OCI-LY3 (cell line): ENCODE measurements at regions not wholly inside any gene's neighbourhood (a gene's known extent, or its start where the extent isn't known, plus 50 kb on each side); places are given as distances from the start of the nearest gene placed in this dataset.

Experiments used
- H2AFZ ChIP-seq: fragments of 200-600, 300-600 bp; shearing (Covaris generic); 2 replicates; pipeline ENCODE4 v1.6.0; 2014; ENCODE audit warnings: antibody characterized with exemption, low read depth, low read length
- H3K27ac ChIP-seq: fragments of 200-600, 300-600 bp; sonication (generic); 2 replicates; pipeline ENCODE4 v1.5.1; 2014; ENCODE audit warnings: mild to moderate bottlenecking, low read length, moderate library complexity, mixed read lengths
- H3K27me3 ChIP-seq: fragments of 200-600, 300-600 bp; sonication (generic); 2 replicates; pipeline ENCODE4 v1.6.1; 2014; ENCODE audit warnings: low read depth, low read length, mixed read lengths
- H3K36me3 ChIP-seq: fragments of 200-600, 300-600 bp; sonication (generic); replicated peaks from 2 replicates; pipeline ENCODE3; 2014; ENCODE audit warnings: low read depth, low read length, mixed read lengths
- H3K4me1 ChIP-seq: fragments of 300-600, 200-600 bp; sonication (generic); 2 replicates; pipeline ENCODE4 v1.6.1; 2014; ENCODE audit warnings: low read length, mixed read lengths
- H3K4me2 ChIP-seq: fragments of 200-600, 300-600 bp; sonication (generic); 2 replicates; pipeline ENCODE4 v1.6.1; 2014; ENCODE audit warnings: low read length, mixed read lengths
- H3K4me3 ChIP-seq: fragments of 300-600, 200-600 bp; sonication (generic); 2 replicates; pipeline ENCODE4 v1.5.1; 2014; ENCODE audit warnings: antibody characterized with exemption, mild to moderate bottlenecking, low read length, moderate library complexity
- H3K79me2 ChIP-seq: fragments of 300-600, 200-600 bp; shearing (Covaris generic); 2 replicates; pipeline ENCODE4 v1.6.1; 2014; ENCODE audit warnings: mild to moderate bottlenecking, low read length, mixed read lengths
- H3K9ac ChIP-seq: fragments of 300-600, 200-600 bp; shearing (Covaris generic); 2 replicates; pipeline ENCODE4 v1.6.0; 2014; ENCODE audit warnings: mild to moderate bottlenecking, low read length, moderate library complexity
- H3K9me3 ChIP-seq: fragments of 200-600, 300-600 bp; shearing (Covaris generic); 2 replicates; pipeline ENCODE4 v1.6.1; 2014; ENCODE audit warnings: low read length, mixed read lengths; ENCODE audit not compliant: insufficient read depth
- H4K20me1 ChIP-seq: fragments of 200-600, 300-600 bp; sonication (generic); 2 replicates; pipeline ENCODE4 v1.6.1; 2016; ENCODE audit warnings: low read length, mixed read lengths; ENCODE audit not compliant: insufficient read depth
- EZH2phosphoT487 ChIP-seq: fragments of 200-600 bp; shearing (Covaris generic); IDR thresholded peaks from 2 replicates; pipeline ENCODE4 v1.6.1; 2018; ENCODE audit warnings: antibody characterized with exemption, mixed run types, low read depth
- TF ChIP-seq, protein P1 (sequence below): fragments of 200-600, 300-600 bp; sonication (generic); IDR thresholded peaks from 2 replicates; pipeline ENCODE4 v1.5.1; 2014; ENCODE audit warnings: antibody characterized with exemption, low read length, low read depth

DNA sequence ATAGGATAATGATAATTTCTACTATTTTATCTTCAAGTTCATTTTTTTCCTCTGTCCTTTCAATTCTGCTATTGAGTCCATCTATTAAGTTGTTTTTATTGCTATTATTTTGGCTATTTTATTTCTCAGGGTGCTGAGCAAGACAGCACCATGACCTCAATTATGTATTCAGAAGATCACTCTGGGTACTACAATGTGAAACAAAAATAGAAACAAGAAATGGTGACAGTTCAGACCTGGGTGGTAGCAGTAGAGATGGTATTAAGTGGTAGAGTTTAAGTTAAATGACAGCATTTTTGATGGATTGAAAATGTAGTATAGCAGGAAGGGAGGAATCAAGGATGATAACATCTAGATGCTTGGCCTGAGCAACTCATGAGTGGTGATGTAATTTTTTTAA, 655.3 kb upstream of the PLXNA2 start:
- no peak overlapping the region for H3K4me3 ChIP-seq
- H3K36me3 ChIP-seq = no peaks in the 10 kb centered on the region

GRCh38 chr1:208903251-208903905, 659.2 kb upstream of the PLXNA2 start:
- TF ChIP-seq, protein P1, sequence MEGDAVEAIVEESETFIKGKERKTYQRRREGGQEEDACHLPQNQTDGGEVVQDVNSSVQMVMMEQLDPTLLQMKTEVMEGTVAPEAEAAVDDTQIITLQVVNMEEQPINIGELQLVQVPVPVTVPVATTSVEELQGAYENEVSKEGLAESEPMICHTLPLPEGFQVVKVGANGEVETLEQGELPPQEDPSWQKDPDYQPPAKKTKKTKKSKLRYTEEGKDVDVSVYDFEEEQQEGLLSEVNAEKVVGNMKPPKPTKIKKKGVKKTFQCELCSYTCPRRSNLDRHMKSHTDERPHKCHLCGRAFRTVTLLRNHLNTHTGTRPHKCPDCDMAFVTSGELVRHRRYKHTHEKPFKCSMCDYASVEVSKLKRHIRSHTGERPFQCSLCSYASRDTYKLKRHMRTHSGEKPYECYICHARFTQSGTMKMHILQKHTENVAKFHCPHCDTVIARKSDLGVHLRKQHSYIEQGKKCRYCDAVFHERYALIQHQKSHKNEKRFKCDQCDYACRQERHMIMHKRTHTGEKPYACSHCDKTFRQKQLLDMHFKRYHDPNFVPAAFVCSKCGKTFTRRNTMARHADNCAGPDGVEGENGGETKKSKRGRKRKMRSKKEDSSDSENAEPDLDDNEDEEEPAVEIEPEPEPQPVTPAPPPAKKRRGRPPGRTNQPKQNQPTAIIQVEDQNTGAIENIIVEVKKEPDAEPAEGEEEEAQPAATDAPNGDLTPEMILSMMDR = no peak
- TF ChIP-seq EZH2phosphoT487 = no peak
- H3K36me3 ChIP-seq = no peaks in the 10 kb centered on the region
- H3K4me3 ChIP-seq = no peak overlapping the region
- H3K27me3 ChIP-seq = peaks cover 23% of the 10 kb centered on the region
- H3K4me1 ChIP-seq = no peaks in the 10 kb centered on the region
- H3K27ac ChIP-seq = no peak overlapping the region
- H3K9ac ChIP-seq = no peak overlapping the region
- H3K9me3 ChIP-seq = no peaks in the 10 kb centered on the region
- H4K20me1 ChIP-seq = no peaks in the 10 kb centered on the region
- H3K4me2 ChIP-seq = no peak overlapping the region
- no peaks in the 10 kb centered on the region for H3K79me2 ChIP-seq
- H2AFZ ChIP-seq = no peak overlapping the region

More for the DNA sequence above, 655.3 kb upstream of the PLXNA2 start:
- Histone ChIP-seq H4K20me1 (no peaks in the 10 kb centered on the region), H3K27me3 (peaks cover 6% of the 10 kb centered on the region; the same call in 1 of the 2 replicates), H3K9me3 (no peaks in the 10 kb centered on the region), H3K4me1 (no peaks in the 10 kb centered on the region), H2AFZ (no peak overlapping the region), H3K4me2 (no peak overlapping the region), H3K27ac (no peak overlapping the region), H3K79me2 (no peaks in the 10 kb centered on the region), H3K9ac (no peak overlapping the region)
- TF ChIP-seq, protein P1 = no peak

DNA sequence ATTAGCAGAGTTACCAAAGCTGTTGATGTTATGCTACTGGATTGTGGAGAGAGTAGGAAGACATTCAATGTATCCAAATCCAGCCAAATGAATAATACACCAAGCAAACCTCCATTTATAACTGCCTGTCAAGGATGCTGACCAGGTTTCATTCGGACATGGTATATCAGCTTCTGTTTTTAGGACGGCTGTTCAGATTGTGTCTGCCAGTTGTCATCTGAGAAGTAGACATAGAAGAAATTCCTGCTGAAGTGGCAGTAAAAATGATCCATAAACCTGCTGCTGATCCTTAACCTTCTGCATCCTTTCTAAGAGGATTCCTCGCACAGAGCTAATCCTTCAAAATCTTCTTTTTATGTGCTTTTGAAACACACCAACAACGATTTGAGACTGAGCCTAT, 663.6 kb upstream of the PLXNA2 start:
- H3K9ac ChIP-seq = no peak overlapping the region
- no peak overlapping the region for H2AFZ ChIP-seq
- no peak overlapping the region for H3K4me3 ChIP-seq
- H3K27ac ChIP-seq = no peak overlapping the region
- H3K36me3 ChIP-seq = no peaks in the 10 kb centered on the region
- H3K4me1 ChIP-seq = no peaks in the 10 kb centered on the region
- peaks cover 34% of the 10 kb centered on the region for H3K27me3 ChIP-seq
- H3K9me3 ChIP-seq = no peaks in the 10 kb centered on the region
- TF ChIP-seq, protein P1 = no peak
- no peak for TF ChIP-seq EZH2phosphoT487
- H4K20me1 ChIP-seq = no peaks in the 10 kb centered on the region
- no peaks in the 10 kb centered on the region for H3K79me2 ChIP-seq
- H3K4me2 ChIP-seq = no peak overlapping the region

- H3K79me2 ChIP-seq = no peaks in the 10 kb centered on the region
- peaks cover 28% of the 10 kb centered on the region for H3K27me3 ChIP-seq
- H3K27ac ChIP-seq = no peak overlapping the region
- H3K9me3 ChIP-seq = no peaks in the 10 kb centered on the region
- no peak for TF ChIP-seq EZH2phosphoT487
- TF ChIP-seq, protein P1 = no peak
- no peaks in the 10 kb centered on the region for H4K20me1 ChIP-seq
- H3K4me1 ChIP-seq = no peaks in the 10 kb centered on the region
- no peak overlapping the region for H3K4me2 ChIP-seq
- no peak overlapping the region for H3K9ac ChIP-seq
- H3K4me3 ChIP-seq = no peak overlapping the region
- no peaks in the 10 kb centered on the region for H3K36me3 ChIP-seq
- no peak overlapping the region for H2AFZ ChIP-seq
These were observed 665.1 kb upstream of the PLXNA2 start for GRCh38 chr1:208909011-208909984.
